ENCODE measurements at regions not wholly inside any gene's neighbourhood (a gene's known extent, or its start where the extent isn't known, plus 50 kb on each side); places are given as distances from the start of the nearest gene placed in this dataset.
"Not testable (repeated sequence)": the region's sequence is repeated elsewhere in the genome, so short reads cannot be mapped to it uniquely, and the experiment has no call there.

DNA sequence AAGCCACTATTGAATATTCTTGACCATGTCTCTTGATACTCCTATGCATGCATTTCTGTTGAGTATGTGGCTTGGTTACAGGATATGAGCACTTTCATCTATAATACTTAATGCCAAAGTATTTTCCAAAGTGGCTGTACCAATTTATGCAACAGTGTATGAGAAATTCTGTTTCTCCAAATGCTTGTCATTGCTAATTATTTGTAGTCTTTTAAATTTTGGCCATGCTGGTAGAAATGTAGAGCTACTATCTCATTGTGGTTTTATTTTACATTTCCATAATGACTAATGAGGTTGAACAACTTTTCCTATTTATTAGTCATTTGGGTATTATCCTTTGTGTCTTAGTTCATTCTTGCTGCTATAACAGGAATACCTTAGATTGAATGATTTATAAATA lies 71.4 kb upstream of the TSPAN2 start:
- ATAC-seq (ENCODE audit: poor library complexity) (no peak), DNase-seq (no peak)
- intact Hi-C loops (cut with DNase I): no loop called here

DNA sequence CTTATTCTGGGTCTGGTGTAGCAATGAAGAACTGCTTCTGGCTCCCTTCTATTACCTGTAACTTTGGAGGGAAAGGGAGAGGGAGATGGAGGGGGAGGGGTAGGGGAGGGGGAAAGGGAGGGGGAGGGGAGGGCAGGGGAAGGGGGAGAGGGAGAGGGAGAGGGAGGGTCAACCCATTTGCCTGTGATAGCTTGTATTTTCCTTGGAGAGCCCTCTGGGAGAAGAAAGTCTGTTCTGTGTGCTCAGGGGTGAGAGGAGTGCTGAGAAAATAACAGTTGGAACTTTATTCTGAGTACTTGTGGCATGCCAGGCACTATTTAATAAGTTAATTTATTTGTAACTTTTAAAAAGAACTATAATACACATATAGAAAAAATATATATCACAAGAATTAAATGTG lies 70.7 kb upstream of the TSPAN2 start:
- ATAC-seq (ENCODE audit: poor library complexity) (no peak), DNase-seq (no peak)
- intact Hi-C loops (cut with DNase I): no loop called here

DNA sequence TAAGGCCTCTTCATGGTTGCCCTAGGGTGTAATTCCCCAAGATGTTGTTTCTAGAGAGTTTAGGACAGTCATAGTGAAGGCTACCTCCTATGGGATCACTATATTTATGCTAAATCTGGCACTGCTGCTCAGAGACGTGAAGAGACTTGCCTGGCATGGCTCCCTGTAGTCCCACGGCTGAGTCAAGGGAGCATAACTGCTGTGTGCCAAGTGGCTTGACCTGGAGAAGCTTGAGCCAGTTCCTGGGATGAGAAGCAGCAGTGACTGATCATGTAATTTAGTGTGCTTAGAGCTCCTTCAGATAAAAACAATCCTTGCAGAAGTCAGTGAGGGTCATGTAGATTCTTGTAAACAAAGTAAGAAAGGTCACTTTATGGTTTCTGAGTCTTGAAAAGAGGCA lies 68.9 kb upstream of the TSPAN2 start:
- DNase-seq: peak; percentile 66
- intact Hi-C loops (cut with DNase I): no loop called here
- peak; percentile 83 for ATAC-seq (ENCODE audit: poor library complexity)

DNA sequence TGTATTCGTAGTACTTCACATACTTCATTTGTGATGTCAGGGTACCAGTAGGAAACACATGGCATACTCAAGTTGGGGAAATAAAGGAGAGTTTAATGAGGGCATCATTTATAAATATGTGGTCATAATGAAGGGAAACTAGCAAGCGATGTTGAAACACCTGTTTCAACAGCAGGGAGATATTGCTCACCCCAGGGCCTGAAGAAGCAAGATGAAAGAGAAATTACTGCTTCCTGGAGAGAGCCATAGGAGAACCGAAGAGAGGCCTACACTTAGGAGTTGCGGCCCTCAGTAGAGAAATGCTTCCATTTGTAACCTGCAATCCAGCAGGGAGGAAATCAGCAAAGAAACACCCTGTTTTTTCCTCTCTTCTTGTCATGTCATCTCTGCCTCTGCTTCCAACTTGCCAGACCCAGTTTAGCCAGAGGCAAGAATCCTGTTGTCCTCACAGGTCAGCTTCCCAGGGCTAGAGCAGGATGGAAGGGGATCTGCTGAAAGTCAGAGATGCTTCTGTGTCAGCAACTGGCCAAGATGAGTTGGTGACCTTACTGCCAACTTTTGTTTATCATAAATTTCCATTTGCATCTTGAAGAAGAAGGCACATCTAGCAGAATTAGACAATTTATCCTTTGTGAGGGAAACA lies 67.6 kb upstream of the TSPAN2 start:
- intact Hi-C loops (cut with DNase I): no loop called here
- DNase-seq: no peak
- peak; percentile 11 for ATAC-seq (ENCODE audit: poor library complexity)

DNA sequence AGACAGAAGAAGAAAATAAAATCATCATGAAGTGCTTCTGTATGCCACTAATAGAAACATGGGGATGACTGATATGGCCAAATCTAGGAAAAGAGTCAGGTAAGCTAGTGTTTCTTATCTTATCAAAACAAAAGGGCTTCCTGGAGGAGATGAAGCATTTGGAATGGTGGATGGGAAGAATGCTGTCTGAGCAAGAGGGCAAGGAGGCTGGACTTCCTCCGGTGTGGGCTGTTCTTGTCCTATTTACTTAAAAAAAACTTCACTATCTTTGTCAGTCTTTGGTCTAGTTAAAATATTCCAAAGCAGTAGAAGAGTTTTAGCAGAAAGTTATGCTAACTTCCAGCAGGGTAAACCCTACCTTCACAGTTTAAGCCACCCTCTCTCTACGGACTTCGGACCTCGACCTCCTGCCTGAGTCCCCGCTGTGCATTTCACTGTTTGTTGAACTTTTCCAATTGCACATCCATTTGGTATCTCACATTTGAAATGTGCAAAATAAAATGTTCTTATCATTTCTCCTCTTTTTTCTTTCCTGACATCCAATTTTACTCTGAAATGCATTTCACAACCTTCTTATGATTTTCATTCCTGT lies 64.8 kb upstream of the TSPAN2 start:
- DNase-seq (no peak), ATAC-seq (ENCODE audit: poor library complexity) (peak; percentile 12)
- intact Hi-C loops (cut with DNase I): no loop called here

DNA sequence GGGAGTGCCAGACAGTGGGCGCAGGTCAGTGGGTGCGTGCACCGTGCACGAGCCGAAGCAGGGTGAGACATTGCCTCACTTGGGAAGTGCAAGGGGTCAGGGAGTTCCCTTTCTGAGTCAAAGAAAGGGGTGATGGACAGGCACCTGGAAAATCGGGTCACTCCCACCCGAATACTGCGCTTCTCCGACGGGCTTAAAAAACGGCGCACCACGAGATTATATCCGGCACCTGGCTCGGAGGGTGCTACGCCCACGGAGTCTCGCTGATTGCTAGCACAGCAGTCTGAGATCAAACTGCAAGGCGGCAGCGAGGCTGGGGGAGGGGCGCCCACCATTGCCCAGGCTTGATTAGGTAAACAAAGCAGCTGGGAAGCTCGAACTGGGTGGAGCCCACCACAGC lies 58.6 kb upstream of the TSPAN2 start:
- intact Hi-C loops (cut with DNase I): loop anchor here (10.0 kb wide), 1 partner anchor 117 kb away; no protein-coding TSS in a partner anchor
- not testable (repeated sequence) for DNase-seq; ATAC-seq (ENCODE audit: poor library complexity)

DNA sequence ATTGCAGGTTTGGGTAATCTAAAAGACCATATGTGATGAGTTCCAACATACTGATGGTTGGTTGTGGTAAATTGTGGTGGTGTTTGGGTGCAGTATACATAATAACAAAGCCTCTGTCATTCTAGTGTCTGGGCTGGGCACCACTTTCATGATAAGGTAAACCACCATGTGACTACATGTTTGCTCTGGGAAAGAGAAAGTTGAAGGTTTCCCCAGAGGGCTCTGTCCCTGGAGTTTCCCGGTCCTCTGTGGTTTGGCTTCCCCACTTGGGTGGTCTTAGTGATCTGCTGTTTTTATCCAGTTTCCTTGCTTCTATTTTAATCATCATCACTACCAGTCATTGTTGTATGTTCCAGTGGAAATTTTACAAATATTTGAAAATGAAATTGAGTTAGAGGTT lies 55.9 kb upstream of the TSPAN2 start:
- ATAC-seq (ENCODE audit: poor library complexity) (no peak), DNase-seq (no peak)
- intact Hi-C loops (cut with DNase I): loop anchor here (10.0 kb wide), 1 partner anchor 120 kb away; no protein-coding TSS in a partner anchor

DNA sequence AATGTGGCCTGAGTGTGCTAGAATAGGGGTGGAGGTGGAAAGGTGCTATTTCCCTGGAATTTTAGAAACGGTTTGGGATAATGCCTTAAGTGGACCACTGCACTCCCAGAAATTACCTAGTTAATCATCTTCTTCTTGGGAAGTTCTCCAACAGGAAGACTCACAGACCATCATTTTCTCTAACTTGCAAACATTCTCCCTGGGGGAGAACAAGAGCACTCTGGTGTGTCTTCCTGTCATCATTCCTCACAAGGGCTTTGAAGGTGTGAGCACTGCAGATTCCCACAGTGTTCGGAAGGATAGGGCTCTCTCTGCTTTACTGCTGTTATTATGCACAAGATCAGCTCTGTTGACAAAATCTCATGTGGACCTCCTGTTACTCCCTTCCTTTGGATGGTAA lies 54.9 kb upstream of the TSPAN2 start:
- intact Hi-C loops (cut with DNase I): loop anchor here (10.0 kb wide), 1 partner anchor 121 kb away; no protein-coding TSS in a partner anchor
- ATAC-seq (ENCODE audit: poor library complexity): no peak
- DNase-seq: no peak

DNA sequence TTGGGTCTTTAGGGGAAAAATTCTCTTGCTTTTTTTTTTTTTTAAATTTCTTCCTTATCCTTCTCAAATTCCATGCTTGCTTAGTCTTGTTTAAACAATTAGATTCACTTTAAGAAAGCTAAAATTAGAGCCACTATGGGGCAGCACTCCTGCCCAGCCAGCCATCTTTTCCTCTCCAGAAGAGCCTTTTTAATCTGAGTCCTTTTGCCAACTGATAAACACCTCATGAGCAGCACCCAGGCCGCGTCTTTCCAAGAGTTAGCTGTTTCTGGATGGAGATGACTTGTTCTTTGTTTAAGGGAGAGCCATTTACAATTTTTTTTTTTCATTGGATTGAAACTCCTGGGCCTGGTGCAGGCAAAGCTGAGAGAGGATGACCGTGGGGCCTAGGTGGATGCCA lies 53.3 kb upstream of the TSPAN2 start:
- DNase-seq (peak; percentile 40), ATAC-seq (ENCODE audit: poor library complexity) (peak; percentile 62)
- intact Hi-C loops (cut with DNase I): loop anchor here (10.0 kb wide), 1 partner anchor 122 kb away; no protein-coding TSS in a partner anchor

DNA sequence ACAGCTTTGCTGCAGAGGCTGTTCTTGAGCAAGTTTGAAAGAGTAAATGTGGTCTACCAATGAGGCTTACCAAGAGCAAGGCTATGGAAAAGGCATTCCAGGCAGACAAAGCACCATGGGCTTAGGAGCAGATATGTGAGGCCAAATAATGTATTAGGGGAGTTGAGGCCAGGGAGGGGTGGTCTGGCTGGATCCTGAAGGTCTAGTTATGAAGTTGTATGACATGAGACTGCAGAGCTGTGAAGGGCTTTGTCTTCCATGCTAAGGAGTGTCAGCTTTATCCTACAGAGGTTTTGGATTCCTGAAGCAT lies 51.8 kb upstream of the TSPAN2 start:
- intact Hi-C loops (cut with DNase I): loop anchor here (10.0 kb wide), 1 partner anchor 124 kb away; no protein-coding TSS in a partner anchor
- ATAC-seq (ENCODE audit: poor library complexity) (no peak), DNase-seq (no peak)

DNA sequence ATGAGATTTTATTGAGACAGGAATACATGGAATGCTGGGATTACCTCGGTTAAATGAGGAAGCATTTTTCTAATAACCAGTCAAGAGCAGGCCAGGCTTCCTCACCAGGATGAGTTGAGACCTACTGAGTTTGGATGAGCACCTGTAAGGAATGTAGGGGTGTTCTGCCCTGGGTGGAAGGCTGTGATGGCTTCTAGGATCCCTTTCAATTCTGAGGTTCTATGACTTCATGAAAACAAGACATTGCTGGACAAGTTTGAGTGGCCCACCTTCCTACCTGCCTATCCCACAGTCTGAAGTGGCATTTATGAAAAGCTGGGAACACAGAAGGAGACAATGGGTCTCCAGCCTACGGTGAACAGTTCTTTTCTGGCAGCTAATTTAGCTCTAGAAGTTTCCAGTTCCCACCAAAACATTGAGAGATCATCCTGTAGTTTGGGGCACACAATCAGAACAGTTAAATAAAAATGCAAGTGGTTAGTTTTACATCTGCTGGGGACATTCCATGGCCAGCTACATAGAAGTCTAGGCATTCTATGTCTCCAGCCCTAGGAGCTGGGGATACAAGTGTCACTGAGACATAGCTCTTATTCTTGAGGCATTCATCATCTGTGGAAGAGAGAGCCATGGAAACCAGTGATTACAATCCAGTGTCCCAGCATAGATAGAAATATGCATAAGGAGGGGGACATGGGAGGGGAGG lies 51.3 kb upstream of the TSPAN2 start:
- no peak for ATAC-seq (ENCODE audit: poor library complexity)
- no peak for DNase-seq
- intact Hi-C loops (cut with DNase I): loop anchor here (10.0 kb wide), 1 partner anchor 124 kb away; no protein-coding TSS in a partner anchor

DNA sequence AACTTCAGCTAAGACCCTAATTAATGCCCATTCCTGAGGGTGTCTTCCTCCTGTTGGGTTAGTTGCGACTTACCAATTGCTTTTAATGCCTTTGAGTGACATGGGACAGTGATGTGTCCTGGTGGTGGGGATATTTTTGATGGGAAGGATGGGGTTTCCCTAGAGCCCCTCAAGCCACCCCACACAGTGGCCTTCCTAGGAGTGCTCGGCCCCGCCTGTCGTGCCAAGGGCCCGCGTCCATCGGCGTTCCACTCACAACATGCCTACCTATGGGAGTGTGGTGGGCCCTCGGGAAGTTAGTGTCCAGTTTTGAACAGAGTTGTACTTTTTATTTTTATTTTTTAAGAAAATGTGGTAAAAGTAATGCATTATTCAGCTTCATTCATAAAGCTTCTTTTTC lies 50.1 kb upstream of the TSPAN2 start:
- no peak for DNase-seq
- intact Hi-C loops (cut with DNase I): loop anchor here (5.0 kb wide), 2 partner anchors 328 to 458 kb away; no protein-coding TSS in a partner anchor
- ATAC-seq (ENCODE audit: poor library complexity): no peak

Data from Right ventricle myocardium superior (tissue), 1 donor.